NOMO-1 treated with dmso at 0.1 percent for 144 hours (cell line): ENCODE measurements at regions not wholly inside any gene's neighbourhood (a gene's known extent, or its start where the extent isn't known, plus 50 kb on each side); places are given as distances from the start of the nearest gene placed in this dataset.

Source experiments
- DNase-seq: peaks from one replicate; lab custom pipeline; 2025; ENCODE audit not compliant: unreplicated experiment; lab: John Stamatoyannopoulos, UW

DNA sequence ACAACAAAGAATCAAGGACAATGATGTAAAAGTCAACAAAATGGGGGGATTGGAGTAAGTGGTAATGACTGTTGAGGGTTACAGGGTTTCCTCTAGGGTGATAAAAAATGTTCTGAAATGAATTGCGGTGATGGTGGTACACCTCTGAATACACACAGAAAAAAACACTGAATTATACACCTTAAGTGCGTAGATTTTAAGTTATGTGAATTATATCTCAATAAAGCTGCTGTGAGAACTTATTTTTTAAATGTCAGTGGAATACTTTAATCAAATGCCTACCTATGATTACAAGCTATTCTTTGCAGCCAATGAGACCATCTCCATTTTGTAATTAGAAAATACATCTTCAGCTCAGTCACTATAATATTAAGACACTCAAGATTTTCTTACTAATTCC, 53.5 kb downstream of the ZNF608 start:
- DNase-seq, result no peak

DNA sequence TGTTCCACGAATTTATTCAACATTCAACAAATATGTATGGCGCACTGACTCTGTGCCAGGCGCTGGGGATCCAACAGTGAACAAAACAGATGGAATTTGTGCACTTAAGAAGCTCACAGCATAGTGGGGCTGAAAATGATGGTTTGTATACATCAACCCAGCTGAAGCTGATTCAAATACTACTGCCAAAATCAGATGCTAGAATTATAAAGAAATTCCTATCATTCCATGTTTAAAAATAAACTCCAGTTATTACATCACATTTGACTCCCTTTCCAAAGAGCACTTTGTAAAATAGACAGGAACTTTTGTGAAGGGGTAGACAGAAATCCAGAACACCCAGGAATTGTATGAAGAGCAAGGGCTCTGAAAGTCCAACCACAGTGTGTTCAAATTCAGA, 54.1 kb downstream of the ZNF608 start:
- DNase-seq, result no peak

DNA sequence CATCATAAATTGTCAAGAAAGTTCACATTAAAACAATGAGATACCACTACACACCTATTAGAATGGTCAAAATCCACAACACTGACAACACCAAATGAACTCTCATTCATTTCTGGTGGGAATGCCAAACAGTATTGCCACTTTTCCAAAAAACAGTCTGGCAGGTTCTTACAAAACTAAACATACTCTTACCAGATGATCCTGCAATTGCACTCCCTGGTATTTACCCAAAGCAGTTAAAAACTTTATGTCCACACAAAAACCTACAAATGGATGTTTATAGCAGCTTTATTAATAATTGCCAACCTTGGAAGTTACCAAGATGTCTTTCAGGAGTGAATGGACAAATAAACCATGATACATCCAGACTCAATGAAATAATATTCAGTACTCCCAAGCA, 56.8 kb downstream of the ZNF608 start:
- DNase-seq, result no peak

GRCh38 chr5:124686239-124687004, 60.0 kb downstream of the ZNF608 start:
- DNase-seq, result no peak

DNA sequence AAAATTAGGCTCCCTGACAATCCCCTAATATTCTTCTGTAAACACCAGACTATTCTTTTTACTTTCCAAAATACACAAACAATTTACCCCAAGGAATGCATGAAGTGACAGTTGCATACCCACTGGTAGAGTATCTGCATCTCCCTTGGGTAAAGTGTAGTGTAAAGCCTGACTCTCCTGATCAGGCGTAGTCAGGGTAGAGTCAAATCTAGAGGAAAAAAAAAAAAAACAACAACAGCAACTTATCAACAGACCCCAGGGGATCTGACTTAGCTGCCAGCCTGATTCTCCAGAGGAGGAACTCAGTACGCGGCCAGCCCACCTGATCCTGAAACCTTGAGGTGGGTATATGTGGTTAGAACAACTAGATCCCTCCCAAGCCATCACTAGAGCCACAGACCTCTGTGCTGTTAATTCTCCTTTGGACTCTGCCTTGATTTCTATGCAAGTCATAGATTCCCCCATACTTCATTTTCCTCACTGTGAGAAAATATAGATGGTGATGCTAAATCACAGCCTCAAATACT, 61.0 kb downstream of the ZNF608 start:
- no peak for DNase-seq

DNA sequence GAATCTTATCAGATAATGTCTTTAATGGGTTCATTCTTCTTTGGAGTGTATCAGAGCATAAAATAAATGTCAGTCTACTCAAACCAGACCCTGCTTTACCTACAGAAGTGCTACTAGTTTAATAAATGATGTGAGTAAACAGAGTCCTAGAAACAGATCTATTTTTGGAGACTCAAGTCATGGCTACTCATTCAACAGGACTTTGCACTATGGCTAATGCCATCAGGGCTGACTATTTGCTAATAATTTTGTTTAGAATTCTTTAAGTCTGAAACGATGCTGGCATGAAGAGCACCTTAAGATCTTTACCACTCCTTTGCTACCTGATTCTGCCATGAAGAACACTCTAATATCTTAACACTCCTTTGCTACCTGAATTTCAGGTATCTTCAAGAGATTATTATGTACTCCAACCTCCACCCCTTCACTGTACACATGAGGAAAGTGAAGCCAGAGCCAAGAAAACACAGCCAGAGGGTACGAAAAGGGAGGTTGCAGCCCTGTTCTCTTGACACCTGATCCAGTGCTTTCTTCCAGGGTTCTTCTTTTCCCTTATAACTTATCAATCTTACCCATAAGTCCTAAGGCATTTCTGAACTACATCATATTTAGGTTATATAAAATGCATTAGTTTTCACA, 62.4 kb downstream of the ZNF608 start:
- DNase-seq, result no peak

- DNase-seq, result no peak
Measured at GRCh38 chr5:124679578-124680199, 66.8 kb downstream of the ZNF608 start.

- no peak for DNase-seq
Measured at GRCh38 chr5:124678922-124679519, 67.4 kb downstream of the ZNF608 start.

- no peak for DNase-seq
Measured at GRCh38 chr5:124678468-124678867, 68.0 kb downstream of the ZNF608 start.

GRCh38 chr5:124677374-124678351, 68.8 kb downstream of the ZNF608 start:
- no peak for DNase-seq

- no peak for DNase-seq
Measured at GRCh38 chr5:124675931-124676846, 70.2 kb downstream of the ZNF608 start.

DNA sequence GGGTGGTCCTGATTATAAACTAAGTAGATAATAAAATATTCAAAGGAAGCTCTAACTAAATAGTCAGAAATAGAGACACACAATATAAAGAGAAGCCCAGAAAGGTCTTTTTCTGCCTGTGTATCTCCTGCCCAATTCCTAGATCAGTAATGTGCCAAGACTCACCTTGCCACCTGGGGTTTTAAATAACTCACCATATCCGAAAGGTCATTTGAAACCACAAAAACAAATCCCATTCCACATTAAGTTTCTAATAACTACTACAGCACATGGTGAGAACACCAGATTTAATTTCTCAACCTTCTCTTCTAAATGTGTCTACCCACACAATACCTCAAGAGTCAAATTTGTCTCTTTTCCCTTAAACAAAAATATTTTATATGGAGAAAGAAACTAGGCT, 75.2 kb downstream of the ZNF608 start:
- DNase-seq, result no peak

- DNase-seq, result no peak
Measured at GRCh38 chr5:124670722-124671184, 75.7 kb downstream of the ZNF608 start.

DNA sequence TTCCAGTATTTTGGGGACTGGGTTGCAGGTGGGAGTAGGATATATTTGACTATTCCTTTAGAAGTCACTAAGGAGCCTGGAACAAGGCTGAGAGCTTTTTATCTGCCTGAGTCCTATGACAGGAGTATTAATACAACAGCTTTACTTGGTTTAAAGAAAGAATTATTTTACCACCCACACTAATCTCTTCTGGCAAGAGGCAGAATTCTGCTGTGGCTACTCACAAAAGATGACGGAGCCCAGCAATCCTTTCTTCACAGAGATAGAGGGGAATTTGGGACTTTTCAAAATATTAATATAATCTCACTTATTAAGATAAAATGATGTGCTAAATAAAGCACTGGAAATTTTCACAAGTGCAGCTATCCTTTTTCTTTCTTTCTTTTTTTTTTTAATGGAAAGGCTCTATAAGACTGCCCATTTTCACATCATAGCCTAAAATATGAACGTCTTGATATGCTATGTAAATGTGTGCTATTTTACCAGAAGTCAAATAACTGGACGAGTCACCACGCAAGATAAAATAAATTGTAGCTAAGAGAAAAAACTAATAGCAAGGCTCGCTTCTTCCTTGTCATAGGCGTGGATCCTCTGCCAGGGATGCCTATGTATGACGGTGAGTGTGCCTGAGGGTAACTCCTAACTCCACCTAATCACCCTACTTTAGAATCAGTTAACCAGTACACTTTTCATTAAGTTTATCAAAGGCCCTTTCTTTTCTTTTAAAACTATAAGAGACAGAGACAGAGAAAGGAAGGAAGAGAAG, 76.3 kb downstream of the ZNF608 start:
- DNase-seq, result no peak

GRCh38 chr5:124669300-124669648, 77.2 kb downstream of the ZNF608 start:
- no peak for DNase-seq

DNA sequence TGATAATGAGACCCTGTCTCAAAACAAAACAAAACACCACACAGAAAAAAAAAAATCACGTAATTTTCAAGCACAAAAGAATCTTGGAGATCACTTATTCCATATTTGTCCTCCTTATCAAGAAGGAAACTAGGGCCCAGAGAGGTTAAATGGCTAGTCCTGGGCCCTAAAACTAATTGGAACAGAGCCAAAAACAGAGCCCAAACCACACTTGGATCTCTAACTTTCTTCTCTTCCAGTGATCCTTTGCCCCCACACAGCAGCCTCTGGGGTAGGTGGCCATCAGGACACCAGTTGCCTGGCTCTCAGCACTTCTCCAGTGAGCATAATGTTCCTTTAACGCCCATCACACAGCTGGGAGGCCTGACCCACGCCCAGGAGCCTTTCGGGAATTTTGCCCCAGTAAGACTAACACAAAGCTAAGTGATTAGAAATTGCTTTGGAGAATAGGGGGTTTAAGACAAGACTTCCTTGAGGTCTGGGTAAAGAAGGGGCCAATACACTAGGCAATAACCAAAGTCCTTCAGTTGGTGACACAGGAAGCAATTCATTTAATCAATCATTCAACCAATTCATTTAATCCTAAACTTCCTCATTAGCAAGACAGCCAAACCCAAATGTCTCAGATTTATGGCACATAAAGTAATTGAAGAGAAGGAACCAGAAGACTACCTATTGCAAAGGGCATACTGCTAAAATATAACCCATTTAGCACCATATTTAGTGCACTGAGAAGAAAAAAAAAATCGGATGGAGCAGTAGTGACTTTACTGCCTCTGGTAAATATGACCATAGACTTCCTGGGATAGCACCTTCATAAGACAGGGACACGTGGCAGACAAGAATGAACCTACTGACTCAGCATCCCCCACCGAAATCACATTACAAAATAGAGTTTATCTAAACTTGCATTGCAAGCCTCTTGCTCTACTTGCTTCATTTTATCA, 77.8 kb downstream of the ZNF608 start:
- no peak for DNase-seq

DNA sequence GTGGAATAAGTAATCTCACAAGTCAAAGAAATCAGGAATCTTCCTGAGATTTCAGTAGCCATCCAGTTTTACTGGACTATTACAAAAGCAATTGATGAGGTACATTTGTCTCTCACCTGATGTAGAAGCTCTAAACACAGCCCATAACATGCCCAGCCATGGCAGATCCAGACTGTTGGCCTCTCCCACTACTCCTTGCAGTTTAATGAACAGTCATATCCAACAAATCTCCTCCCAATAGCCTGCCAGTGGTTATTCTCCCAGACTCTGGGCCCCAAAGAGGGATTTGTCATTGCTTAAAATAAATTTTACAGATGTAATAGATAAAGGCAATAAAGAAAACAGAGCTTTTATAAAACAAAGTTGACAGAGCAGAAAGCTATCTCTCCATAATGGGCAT, 80.8 kb downstream of the ZNF608 start:
- no peak for DNase-seq

- no peak for DNase-seq
Measured at GRCh38 chr5:124665035-124665434, 81.4 kb downstream of the ZNF608 start.
